Loucy (cell line): ENCODE measurements at regions not wholly inside any gene's neighbourhood (a gene's known extent, or its start where the extent isn't known, plus 50 kb on each side); places are given as distances from the start of the nearest gene placed in this dataset.

Experiments used
- EZH2phosphoT487 ChIP-seq: fragments of 200-600 bp; IDR thresholded peaks from 2 replicates; pipeline ENCODE4 v1.6.1; 2018; ENCODE audit warnings: antibody characterized with exemption, mild to moderate bottlenecking, moderate library complexity, borderline replicate concordance
- TF ChIP-seq, protein P1 (sequence below): fragments of 200-600 bp; sonication (generic); conservative IDR thresholded peaks from 2 replicates; pipeline ENCODE4 v1.5.1; 2014; ENCODE audit warnings: mild to moderate bottlenecking, antibody characterized with exemption, low read length

- TF ChIP-seq, protein P1, sequence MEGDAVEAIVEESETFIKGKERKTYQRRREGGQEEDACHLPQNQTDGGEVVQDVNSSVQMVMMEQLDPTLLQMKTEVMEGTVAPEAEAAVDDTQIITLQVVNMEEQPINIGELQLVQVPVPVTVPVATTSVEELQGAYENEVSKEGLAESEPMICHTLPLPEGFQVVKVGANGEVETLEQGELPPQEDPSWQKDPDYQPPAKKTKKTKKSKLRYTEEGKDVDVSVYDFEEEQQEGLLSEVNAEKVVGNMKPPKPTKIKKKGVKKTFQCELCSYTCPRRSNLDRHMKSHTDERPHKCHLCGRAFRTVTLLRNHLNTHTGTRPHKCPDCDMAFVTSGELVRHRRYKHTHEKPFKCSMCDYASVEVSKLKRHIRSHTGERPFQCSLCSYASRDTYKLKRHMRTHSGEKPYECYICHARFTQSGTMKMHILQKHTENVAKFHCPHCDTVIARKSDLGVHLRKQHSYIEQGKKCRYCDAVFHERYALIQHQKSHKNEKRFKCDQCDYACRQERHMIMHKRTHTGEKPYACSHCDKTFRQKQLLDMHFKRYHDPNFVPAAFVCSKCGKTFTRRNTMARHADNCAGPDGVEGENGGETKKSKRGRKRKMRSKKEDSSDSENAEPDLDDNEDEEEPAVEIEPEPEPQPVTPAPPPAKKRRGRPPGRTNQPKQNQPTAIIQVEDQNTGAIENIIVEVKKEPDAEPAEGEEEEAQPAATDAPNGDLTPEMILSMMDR = no peak
- no peak for TF ChIP-seq EZH2phosphoT487
Measured at GRCh38 chr3:159662549-159662948, 326.1 kb upstream of the IL12A start.
